NOMO-1 treated with DMSO at 0.1 percent for 48 hours (cell line): ENCODE measurements at regions not wholly inside any gene's neighbourhood (a gene's known extent, or its start where the extent isn't known, plus 50 kb on each side); places are given as distances from the start of the nearest gene placed in this dataset.
"Not testable (repeated sequence)": the region's sequence is repeated elsewhere in the genome, so short reads cannot be mapped to it uniquely, and the experiment has no call there.

Experiments
- DNase-seq: peaks from one replicate; lab custom pipeline; 2025; ENCODE audit not compliant: unreplicated experiment; lab: John Stamatoyannopoulos, UW

DNA sequence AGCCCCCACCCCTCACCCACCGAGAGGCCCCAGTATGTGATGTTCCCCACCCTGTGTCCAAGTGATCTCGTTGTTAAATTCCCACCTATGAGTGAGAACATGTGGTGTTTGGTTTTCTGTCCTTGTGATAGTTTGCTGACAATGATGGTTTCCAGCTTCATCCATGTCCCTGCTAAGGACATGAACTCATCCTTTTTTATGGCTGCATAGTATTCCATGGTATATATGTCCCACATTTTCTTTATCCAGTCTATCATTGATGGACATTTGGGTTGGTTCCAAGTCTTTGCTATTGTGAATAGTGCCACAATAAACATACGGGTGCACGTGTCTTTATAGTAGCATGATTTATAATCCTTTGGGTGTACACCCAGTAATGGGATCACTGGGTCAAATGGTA, 79.2 kb downstream of the PXDC1 start:
- not testable (repeated sequence) for DNase-seq

DNA sequence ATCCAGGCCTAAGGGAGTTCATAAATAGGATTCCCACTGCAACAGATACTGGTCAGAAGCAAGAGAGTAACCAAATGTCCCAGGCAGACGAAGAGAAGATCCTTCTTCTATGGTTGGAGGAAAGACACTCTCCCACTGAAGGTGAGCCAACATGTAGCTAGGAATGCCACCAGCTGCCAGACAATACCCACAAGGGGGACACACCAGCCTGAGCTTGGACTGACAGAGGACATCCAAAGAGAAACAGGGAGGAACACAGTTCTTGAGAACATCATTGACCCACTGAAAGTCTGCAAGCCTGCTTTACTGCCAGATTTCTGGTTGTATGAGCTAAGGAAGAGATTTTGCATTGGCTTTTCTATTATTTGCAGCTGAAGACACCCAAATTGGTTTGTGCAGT, 80.1 kb downstream of the PXDC1 start:
- no peak for DNase-seq

DNA sequence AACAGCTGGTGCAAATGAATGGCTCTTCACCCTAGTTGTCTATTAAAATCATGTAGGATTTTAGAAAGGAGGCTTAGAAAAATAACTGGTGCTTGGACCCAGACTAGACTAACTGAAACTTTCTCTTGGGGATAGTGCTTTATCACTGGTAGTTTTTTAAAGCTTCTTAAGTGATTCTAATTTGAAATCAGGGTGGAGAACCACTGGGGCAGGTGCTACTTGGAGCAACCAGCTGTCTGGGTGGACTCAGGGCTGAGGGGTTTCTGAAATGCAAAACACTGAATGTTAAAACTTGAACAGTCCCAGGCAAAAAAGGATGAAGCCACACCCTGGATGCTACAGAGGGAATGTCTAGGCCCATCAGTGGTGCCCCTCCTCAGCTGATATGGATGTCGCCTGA, 81.2 kb downstream of the PXDC1 start:
- DNase-seq, result no peak

DNA sequence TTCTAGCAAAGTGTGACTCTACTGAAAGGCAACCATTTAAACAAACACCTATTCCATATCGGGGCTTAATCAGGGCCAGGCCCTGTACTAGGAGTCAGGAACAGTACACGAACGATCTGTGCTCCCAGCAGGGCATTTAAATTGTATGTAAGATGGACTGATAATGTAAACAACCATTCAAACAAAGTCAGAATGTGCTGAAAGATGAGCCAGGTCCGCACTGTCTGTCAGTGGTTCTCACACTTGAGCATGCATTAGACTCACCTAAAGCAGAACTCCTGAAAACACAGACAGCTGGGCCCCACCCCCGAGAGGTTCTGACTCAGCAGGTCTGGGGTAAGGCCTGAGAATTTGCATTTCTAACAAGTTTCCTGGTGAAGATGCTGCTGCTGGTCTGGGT, 81.6 kb downstream of the PXDC1 start:
- no peak for DNase-seq

DNA sequence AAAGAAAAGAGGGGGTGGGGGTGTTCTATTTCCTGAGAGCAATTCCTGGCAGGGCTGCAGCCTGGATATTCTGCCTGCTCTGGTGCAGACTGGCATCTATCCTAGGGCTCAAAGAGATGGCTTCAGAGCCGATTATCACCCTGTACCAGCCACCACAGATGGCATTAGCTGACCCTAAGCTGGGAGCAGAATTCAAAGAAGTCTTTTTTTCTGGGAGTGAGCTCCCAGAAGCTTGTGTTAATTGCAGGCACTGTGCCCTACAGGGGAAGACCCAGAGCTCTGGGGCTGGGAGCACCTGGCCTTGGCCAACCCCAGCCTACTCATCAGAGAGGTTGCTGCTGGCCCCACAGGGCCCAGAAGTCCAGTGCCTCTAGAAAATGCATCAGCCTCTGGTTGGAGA, 85.9 kb downstream of the PXDC1 start:
- DNase-seq, result no peak

DNA sequence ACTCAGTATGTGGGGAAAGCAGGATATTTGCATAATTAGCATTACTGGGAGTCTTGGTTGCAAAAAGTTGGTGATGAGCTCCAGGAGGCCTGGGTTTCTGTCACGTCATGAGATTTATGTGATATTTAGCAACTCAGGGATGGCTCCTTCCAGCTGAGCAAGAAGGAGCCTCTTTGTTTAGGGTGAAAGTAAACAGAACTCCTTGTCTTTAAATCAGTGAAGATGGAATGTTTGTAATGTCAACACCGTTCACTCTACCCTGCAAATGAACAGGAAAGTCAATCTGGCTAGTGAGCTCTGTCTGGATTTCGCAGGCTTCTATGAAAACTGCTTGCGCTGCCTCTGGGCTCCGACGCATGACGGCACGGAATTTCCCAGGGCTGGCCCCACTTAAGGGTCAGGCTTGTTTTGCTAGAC, 86.9 kb downstream of the PXDC1 start:
- DNase-seq, result no peak

DNA sequence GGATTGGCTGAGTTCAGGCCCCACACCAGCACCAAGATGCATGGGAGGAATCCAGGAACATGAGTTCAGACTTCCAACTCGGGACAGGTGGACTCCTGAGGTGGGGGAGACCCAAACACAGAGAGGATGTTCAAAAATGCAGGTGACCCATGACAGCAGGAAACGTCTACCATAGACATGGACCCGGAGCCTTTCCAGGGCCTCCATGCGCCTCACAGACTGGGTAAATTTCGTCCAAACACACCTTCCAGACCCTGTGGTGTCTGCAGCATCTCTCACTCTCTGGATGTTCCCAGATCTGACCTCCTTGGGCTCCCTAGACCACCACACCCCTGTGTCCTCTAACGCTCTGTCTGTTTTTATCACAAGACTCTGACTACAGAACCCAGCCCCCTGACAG, 87.7 kb downstream of the PXDC1 start:
- no peak for DNase-seq

DNA sequence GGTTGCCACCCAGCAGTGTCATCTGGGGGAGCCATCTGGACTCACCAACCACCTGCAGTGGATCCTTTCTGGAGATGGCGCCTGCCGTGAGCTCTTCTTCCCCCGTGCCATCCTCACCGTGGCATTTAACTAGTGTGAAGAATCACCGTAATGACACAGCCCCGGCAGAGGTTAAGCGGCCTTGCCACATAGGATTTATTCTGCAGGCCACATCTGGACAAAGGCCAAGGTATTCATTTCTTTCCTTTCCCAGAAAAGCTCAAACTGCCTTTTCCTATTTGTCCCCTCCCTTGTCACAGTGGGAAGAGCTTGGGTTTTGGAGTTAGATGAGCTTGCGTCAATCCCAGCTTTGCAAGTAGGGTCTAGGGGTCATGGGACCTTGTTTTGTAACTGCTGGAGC, 88.4 kb downstream of the PXDC1 start:
- no peak for DNase-seq

DNA sequence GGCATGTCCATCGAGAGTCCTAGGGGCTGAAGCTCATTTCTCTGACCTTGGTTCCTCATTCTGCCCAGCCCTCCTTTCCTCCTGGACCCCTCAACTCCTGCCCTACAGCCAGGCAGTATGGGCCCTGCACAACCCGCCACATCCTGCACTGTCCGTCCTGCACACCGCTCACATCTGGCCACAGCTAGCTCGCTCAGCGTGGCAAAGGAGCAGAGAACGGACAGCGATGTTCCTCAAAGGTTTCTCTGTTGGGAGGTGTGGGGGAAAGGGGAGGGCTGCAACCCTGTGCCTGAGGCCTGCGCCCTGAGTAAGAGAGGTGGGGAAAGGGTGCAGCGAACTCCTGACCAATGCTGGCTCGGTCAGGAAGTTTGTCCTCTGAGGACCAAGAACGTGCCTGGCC, 90.1 kb downstream of the PXDC1 start:
- DNase-seq, result no peak

DNA sequence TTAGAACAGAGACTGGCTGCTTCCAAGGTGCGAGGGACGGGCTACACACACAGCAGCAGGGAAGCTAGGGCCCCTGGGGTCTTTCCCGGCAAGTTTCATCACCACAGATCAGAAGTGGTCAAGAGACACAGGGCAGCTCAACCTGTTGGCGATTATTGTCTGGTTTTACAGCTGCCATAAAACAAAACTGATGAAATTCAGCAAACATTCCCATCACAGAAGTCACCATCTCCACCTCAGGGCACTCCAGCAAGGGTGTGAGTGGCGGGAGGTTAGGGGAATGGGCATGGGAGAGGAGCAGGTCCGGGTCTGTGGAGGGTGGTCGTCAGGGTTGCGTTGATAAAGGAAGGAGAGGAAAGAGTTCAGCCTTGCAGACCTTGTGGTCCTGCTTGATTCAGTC, 91.0 kb downstream of the PXDC1 start:
- DNase-seq, result no peak

DNA sequence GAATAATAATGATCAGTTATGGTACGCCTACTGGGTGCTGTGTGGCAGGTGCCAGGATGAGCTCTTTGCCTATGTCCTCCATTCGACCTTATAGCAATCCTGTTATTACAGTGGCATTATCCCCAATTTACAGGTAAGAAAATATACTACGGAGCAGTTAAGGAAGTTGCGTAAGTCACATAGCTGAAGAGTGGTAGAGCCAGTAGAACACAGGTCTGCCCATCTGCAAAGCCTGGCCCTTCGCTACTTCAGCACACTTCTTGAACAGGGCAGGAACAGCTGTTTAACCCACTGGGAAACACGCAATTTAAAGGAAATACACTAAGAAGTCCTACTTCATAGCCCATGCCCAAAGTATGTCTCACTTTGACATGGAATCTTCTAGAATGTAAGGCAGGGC, 91.8 kb downstream of the PXDC1 start:
- DNase-seq, result no peak

DNA sequence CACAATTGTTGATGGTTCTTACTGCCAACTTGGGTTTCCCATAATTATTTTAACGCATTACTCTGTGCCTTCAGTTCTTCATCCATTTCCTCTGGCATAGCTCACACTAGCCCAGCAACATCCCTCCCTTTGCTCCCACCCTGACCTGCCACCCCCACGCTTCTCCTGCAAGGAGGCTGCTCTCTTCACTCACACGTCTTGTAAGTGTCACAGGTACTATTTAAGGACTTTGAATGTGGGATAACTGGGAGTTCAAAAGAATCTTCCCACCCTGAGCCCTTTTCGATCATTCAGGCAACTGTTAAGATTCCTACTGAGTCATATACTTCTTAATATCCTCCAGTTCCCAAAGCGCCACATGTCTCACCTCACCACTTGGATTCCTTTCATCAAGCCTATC, 95.4 kb downstream of the PXDC1 start:
- DNase-seq, result no peak

DNA sequence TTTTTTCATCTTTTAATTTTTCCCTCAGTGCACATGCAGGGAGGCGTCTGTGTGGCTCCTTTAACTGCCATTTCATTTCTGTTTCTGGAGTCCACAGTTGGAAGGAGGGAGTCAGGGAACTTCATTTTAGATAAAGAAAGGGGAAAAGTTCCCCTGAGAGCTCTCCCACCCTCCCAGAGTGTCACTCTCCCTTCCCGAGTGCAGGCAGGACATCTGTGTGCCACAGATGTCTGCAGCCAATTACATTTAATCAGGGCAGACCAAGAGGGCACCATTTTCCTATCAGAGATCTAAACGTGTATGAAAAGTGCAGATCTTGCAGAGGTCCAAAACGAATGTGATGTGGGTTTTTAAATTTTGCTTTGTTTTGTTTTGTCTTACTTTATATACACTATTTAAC, 96.6 kb downstream of the PXDC1 start:
- DNase-seq, result no peak

DNA sequence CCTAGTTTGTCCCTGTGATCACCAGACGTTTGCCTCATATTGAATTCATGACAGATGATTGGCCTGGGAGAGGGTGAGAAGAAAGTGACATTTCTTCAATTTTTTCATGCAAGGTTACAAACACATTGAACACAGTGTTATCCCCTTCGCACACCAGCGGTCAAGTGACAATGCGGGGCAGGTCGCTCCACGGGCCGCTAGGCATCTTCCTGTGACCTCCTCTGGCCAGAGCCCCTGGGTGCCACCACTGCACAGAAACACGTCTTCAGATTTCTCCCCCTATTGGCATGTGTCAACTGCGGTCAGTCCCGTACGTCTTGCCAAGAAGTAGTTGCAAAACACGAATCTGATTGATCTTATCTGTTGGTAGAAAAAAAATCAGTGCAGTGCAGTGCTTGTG, 97.1 kb downstream of the PXDC1 start:
- no peak for DNase-seq

DNA sequence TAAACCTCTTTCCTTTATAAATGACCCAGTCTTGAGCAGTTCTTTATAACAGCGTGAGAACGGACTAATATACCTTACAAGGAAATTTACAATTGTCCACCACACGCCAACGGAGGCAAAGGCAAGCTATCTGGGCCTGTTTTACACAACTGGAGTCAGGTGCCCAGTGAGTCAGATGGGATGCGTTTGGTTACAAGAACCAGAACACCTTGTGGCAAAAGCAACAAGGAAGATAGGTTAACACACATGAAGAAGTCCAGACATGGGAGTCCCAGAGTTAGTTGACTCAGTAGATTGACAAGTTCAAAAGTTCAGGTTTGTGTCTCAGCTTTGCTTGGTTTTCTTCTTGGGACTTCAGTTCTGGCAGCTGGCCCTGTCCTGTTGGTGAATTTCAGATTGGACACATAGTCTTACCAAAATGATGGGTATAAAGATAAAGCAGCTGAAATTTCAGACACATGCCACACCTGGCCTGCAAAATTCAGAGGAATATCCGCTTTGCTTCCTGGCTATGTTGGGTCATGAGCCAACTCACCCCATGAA, 97.9 kb downstream of the PXDC1 start:
- DNase-seq, result no peak

DNA sequence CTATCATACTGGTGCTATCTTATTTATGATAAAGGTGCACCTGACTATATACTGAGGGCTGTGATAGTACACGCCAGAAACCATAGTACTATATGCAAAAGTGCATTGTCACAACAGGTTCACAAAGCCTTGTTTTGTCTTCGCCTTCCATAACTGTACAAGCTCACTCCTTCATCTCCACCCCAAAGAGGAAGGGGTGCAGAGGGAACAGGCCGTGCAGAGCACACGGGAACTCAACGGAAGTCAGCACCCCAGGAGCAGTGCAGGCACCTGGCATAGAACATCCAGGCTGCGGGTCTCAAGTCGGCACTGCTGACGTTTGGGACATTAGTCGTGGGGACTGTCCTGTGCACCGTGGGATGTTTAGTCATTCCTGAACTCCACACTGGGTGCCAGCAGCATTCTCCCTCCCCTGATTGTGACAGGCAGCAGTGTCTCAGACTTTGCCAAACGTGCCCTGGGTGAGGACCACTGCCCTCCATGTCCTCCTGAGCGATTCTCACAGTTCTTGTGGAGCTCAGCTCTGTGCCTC, 99.7 kb downstream of the PXDC1 start:
- no peak for DNase-seq

DNA sequence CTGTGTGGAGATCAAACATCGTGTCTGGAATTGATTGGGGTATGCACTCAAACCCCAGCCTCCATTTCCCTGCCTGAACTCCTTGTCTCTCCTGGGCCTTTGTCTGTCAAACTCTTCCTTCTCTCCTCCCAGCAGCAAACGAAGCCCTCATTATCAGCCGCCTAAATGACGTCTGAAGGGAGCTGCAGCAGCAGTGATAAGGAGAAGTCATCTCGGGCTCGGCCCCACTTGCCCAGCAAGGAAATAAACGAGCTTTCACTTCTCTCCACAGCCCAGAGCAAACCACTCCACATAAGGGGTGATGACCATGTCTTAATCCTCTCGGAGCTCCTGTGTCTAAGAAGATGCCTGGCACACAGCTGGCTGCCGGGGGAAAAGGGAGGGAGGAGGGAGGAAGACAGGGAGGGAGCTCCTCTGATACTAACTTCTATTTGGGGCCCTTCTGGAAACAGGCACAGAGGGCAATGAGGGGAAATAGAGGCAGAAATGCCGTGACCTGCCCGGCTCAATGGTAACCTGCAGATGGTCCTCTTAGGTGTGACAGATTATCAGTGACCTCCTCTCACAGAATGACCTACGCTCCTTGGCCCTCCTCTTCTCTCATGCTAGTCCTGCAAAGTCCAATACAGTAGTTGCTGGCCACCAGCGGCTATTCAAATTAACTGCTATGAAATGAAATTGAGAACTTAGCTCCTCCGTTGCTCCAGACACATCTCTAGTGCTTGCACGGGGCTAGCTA, 100.4 kb downstream of the PXDC1 start:
- peak; percentile 18 for DNase-seq

DNA sequence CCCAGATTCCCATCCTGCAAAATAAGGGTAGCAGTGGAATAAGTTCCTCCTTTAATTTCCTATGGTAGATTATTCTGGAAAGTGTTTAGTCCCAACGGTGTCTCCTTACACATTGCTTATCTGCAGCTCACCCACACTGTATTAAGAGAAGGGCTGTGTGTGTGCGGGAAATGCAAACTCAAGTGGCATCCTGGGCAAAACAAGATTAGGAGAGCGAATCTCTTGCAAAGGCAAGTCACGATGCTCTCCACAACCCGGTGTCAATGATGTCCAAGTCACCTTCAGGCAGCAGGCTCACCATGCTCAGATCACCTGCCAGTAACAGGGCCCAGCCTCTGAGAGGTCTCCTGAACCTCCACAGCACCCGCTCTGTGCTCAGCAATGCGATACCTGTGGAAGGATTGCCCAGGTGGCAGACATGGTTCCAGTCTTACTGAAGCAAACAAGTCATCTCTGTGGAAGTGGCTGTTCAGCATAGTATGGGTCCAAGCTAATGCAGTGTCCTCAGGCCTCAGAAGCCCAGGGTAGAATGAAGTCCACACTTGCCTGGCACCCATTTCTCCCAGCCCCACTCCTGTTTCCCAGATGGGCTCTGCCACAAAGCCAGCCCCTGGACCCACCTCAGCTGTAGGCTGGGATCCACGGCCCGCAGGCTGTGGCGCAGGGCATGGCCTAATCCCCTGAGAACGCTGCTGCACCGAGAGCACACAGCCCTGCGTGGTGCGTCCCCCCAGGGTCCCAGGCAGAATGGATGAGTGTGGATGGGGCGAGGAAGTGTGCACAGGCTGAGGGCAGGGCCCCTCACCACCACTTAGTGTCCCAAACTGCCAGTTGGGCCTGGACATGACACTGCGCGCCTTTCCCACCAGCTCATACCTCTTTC, 101.2 kb downstream of the PXDC1 start:
- no peak for DNase-seq

DNA sequence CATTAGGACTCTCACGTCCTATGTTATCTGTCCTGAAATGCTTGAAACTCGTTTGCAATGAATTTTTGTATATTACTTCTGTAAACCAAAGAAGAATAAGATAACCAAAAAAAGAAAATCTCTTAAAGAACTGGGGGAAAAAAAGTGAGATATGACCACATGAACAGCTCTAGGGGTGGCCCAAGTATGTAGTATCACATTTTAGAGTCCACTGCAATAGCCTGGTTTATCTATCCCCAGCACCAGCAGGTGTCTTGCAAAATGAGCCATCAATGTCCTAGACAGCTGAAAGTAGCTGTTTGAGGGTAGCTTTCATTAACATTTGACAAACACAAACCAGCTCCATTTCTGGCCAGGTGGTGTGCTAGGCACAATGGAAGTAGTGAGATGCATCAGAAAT, 102.8 kb downstream of the PXDC1 start:
- no peak for DNase-seq

DNA sequence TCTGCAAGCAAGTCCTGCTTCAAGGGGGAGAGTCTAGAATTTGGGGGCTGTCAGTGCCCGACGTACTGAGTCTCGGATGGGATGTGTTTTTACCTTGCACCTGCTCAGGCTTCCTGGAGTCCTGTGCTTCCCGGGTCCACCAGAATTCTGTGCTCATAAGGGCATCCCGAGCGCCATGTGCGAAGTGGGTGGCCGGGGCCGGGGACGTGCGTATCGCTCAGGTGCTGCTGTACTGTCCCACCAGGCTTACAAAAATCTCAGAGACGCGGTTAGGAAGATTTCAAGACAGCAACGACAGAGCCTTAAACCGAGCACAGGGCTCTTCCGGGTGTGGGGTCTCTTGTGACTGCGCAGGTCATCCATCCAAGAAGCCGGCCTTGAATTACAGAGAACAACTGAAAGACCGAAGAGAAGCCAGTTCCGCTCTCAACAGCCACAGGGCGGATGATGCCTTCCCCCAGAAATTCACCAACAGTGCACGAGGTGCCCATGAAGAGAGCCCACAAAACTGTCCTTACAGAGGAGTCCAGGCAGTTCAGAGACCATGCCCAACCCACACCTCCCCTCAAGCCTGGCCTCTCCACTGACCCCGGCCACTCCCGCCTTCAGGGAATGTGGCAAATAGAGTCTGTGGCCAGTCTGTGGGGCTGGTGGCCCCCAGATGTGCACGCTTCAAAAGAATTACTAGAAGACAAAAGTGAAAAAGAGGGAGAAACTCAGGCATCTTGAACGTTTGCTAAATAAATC, 104.7 kb downstream of the PXDC1 start:
- no peak for DNase-seq

DNA sequence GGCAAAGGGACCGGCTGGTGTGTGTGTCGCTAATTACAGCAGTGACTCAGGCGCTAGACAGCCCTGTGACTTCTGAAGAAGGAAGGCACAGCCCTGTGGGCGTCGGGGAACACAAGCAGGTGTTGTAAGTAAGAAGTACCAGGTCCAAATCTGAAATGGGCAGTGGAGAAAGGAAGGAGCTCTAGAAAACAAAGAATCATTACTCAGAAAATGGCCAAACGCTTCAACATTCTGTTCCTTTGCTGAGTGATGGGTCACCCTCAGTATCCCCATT, 106.8 kb downstream of the PXDC1 start:
- DNase-seq, result no peak
